ENCODE measurements at regions not wholly inside any gene's neighbourhood (a gene's known extent, or its start where the extent isn't known, plus 50 kb on each side); places are given as distances from the start of the nearest gene placed in this dataset.

GRCh38 chr12:85679296-85679695 is 156.9 kb downstream of the RASSF9 start:
- no peak for TF ChIP-seq CTCF (IDR thresholded peaks at IDR 0.05)
- TF ChIP-seq POLR2A (IDR thresholded peaks at IDR 0.05): no peak
